Body of pancreas (tissue), 4 donors: ENCODE measurements at regions not wholly inside any gene's neighbourhood (a gene's known extent, or its start where the extent isn't known, plus 50 kb on each side); places are given as distances from the start of the nearest gene placed in this dataset.

Experiments
- CTCF ChIP-seq, 7 experiments: fragments of 450-650 bp in 4 of 7; fragments of 200-600 bp in 3 of 7; sonication (generic) in 3 of 7; IDR thresholded peaks; one replicate each; pipeline ENCODE4 v1.5.1; 2016 to 2019; ENCODE audit warnings: antibody characterized with exemption in 7 of 7
- POLR2A ChIP-seq, 3 donors: fragments of 450-650 bp; IDR thresholded peaks; one replicate each; pipeline ENCODE4 v1.6.1; 2016; ENCODE audit warnings: antibody characterized with exemption in 3 of 3, mild to moderate bottlenecking in 2 of 3

GRCh38 chr2:136238286-136239078, 120.5 kb upstream of the CXCR4 start:
- no peak for TF ChIP-seq CTCF (IDR thresholded peaks at IDR 0.05)
- no peak for TF ChIP-seq POLR2A (IDR thresholded peaks at IDR 0.05)
